ENCODE measurements at regions not wholly inside any gene's neighbourhood (a gene's known extent, or its start where the extent isn't known, plus 50 kb on each side); places are given as distances from the start of the nearest gene placed in this dataset.

GRCh38 chr1:201633297-201633696 lies 94.4 kb downstream of the NAV1 start:
- no peak overlapping the region for H3K27ac ChIP-seq (ENCODE audit: low read length in 2 of 2)
- no peaks in the 10 kb centered on the region for H3K9me3 ChIP-seq (ENCODE audit: control extremely low read depth in 1 of 3, control insufficient read depth in 2 of 3, insufficient read depth in 1 of 3, low read length in 2 of 3)
- 100% methylated on average over 2 of the region's 2 CpGs for WGBS (ENCODE audit: insufficient coverage)
- CTCF ChIA-PET: no interaction called here
- TF ChIP-seq EZH2 (IDR thresholded peaks at IDR 0.05; ENCODE audit: borderline replicate concordance, insufficient read depth, low read depth, low read length, poor library complexity, severe bottlenecking): no peak
- TF ChIP-seq, protein P1, sequence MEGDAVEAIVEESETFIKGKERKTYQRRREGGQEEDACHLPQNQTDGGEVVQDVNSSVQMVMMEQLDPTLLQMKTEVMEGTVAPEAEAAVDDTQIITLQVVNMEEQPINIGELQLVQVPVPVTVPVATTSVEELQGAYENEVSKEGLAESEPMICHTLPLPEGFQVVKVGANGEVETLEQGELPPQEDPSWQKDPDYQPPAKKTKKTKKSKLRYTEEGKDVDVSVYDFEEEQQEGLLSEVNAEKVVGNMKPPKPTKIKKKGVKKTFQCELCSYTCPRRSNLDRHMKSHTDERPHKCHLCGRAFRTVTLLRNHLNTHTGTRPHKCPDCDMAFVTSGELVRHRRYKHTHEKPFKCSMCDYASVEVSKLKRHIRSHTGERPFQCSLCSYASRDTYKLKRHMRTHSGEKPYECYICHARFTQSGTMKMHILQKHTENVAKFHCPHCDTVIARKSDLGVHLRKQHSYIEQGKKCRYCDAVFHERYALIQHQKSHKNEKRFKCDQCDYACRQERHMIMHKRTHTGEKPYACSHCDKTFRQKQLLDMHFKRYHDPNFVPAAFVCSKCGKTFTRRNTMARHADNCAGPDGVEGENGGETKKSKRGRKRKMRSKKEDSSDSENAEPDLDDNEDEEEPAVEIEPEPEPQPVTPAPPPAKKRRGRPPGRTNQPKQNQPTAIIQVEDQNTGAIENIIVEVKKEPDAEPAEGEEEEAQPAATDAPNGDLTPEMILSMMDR (IDR thresholded peaks at IDR 0.05): no peak
- no peak for ATAC-seq (ENCODE audit: low read depth)
- no peaks in the 10 kb centered on the region for H3K27me3 Mint-ChIP-seq
- H3K4me1 Mint-ChIP-seq: no peaks in the 10 kb centered on the region
- POLR2A ChIA-PET: no interaction called here
- no peaks in the 10 kb centered on the region for H4K20me1 ChIP-seq (ENCODE audit: control insufficient read depth, insufficient read depth, low read length, poor library complexity, severe bottlenecking)
- H3K4me3 Mint-ChIP-seq: no peak overlapping the region
- H3K9me3 Mint-ChIP-seq (ENCODE audit: insufficient read depth): no peaks in the 10 kb centered on the region
- no peaks in the 10 kb centered on the region for H3K79me2 ChIP-seq (ENCODE audit: control insufficient read depth, insufficient read depth, low read length)
- peaks cover 0 to 3% (median 0%) of the 10 kb centered on the region in 4 experiments for H3K27me3 ChIP-seq (replicated peaks in 1 of 4; ENCODE audit: control extremely low read depth in 1 of 4, control insufficient read depth in 3 of 4, insufficient read depth in 4 of 4, low read length in 3 of 4)
- no peak overlapping the region for H3K27ac Mint-ChIP-seq
- intact Hi-C loops (cut with micrococcal nuclease): no loop called here
- no peaks in the 10 kb centered on the region for H3K4me1 ChIP-seq (ENCODE audit: control insufficient read depth in 2 of 2, insufficient read depth in 2 of 2, low read length in 2 of 2)
- H3K9ac ChIP-seq (ENCODE audit: low read length): no peak overlapping the region
- no peak overlapping the region for H3K4me2 ChIP-seq (replicated peaks; ENCODE audit: low read depth, low read length, poor library complexity, severe bottlenecking)
- no peak overlapping the region for H2AFZ ChIP-seq (ENCODE audit: insufficient read depth, low read depth, low read length, poor library complexity, severe bottlenecking)
- no peaks in the 10 kb centered on the region for H3K36me3 ChIP-seq (replicated peaks in 1 of 2; ENCODE audit: control extremely low read depth in 1 of 2, control insufficient read depth in 1 of 2, extremely low read depth in 1 of 2, insufficient read depth in 2 of 2, low read length in 1 of 2)
- no peak for DNase-seq
- no peak overlapping the region for H3K4me3 ChIP-seq (ENCODE audit: control extremely low read depth in 1 of 5, extremely low read depth in 1 of 5, insufficient read depth in 1 of 5, low read depth in 2 of 5, low read length in 4 of 5)

GRCh38 chr1:201633811-201634210 lies 94.9 kb downstream of the NAV1 start:
- TF ChIP-seq, protein P1 (IDR thresholded peaks at IDR 0.05): no peak
- TF ChIP-seq EZH2 (IDR thresholded peaks at IDR 0.05; ENCODE audit: borderline replicate concordance, insufficient read depth, low read depth, low read length, poor library complexity, severe bottlenecking): no peak
- intact Hi-C loops (cut with micrococcal nuclease): no loop called here
- CTCF ChIA-PET: no interaction called here
- no peak overlapping the region for H3K27ac ChIP-seq (ENCODE audit: low read length in 2 of 2)
- POLR2A ChIA-PET: no interaction called here
- H3K79me2 ChIP-seq (ENCODE audit: control insufficient read depth, insufficient read depth, low read length): no peaks in the 10 kb centered on the region
- no peaks in the 10 kb centered on the region for H3K9me3 ChIP-seq (ENCODE audit: control extremely low read depth in 1 of 3, control insufficient read depth in 2 of 3, insufficient read depth in 1 of 3, low read length in 2 of 3)
- Mint-ChIP-seq H3K4me1 (no peaks in the 10 kb centered on the region), H3K27me3 (no peaks in the 10 kb centered on the region), H3K27ac (no peak overlapping the region), H3K9me3 (ENCODE audit: insufficient read depth) (no peaks in the 10 kb centered on the region), H3K4me3 (no peak overlapping the region)
- H4K20me1 ChIP-seq (ENCODE audit: control insufficient read depth, insufficient read depth, low read length, poor library complexity, severe bottlenecking): no peaks in the 10 kb centered on the region
- H3K9ac ChIP-seq (ENCODE audit: low read length): no peak overlapping the region
- ATAC-seq (ENCODE audit: low read depth): no peak
- peaks cover 0 to 3% (median 0%) of the 10 kb centered on the region in 4 experiments for H3K27me3 ChIP-seq (replicated peaks in 1 of 4; ENCODE audit: control extremely low read depth in 1 of 4, control insufficient read depth in 3 of 4, insufficient read depth in 4 of 4, low read length in 3 of 4)
- H2AFZ ChIP-seq (ENCODE audit: insufficient read depth, low read depth, low read length, poor library complexity, severe bottlenecking): no peak overlapping the region
- no peak overlapping the region for H3K4me3 ChIP-seq (ENCODE audit: control extremely low read depth in 1 of 5, extremely low read depth in 1 of 5, insufficient read depth in 1 of 5, low read depth in 2 of 5, low read length in 4 of 5)
- no peak overlapping the region for H3K4me2 ChIP-seq (replicated peaks; ENCODE audit: low read depth, low read length, poor library complexity, severe bottlenecking)
- 92% methylated on average over 5 of the region's 5 CpGs for WGBS (ENCODE audit: insufficient coverage)
- H3K36me3 ChIP-seq (replicated peaks in 1 of 2; ENCODE audit: control extremely low read depth in 1 of 2, control insufficient read depth in 1 of 2, extremely low read depth in 1 of 2, insufficient read depth in 2 of 2, low read length in 1 of 2): no peaks in the 10 kb centered on the region
- H3K4me1 ChIP-seq (ENCODE audit: control insufficient read depth in 2 of 2, insufficient read depth in 2 of 2, low read length in 2 of 2): no peaks in the 10 kb centered on the region
- DNase-seq: no peak

All from B cell (primary cell).